ENCODE measurements at regions not wholly inside any gene's neighbourhood (a gene's known extent, or its start where the extent isn't known, plus 50 kb on each side); places are given as distances from the start of the nearest gene placed in this dataset.
"Not testable (repeated sequence)": the region's sequence is repeated elsewhere in the genome, so short reads cannot be mapped to it uniquely, and the experiment has no call there.

GRCh38 chr2:102892698-102893310 lies 131.0 kb downstream of the TMEM182 start:
- Mint-ChIP-seq H3K9me3 (peaks cover 0 to 3% (median 2%) of the 10 kb centered on the region in 3 donors), H3K27ac (no peak overlapping the region), H3K36me3 (no peaks in the 10 kb centered on the region), H3K4me3 (no peak overlapping the region), H3K27me3 (peaks cover 0 to 4% of the 10 kb centered on the region in 2 donors), H3K4me1 (no peaks in the 10 kb centered on the region)
- no peak overlapping the region for H3K27ac ChIP-seq (ENCODE audit: low read length)
- POLR2A ChIA-PET: no interaction called here
- H3K4me3 ChIP-seq (ENCODE audit: control insufficient read depth in 1 of 2, extremely low read depth in 1 of 2, low read length in 1 of 2): no peak overlapping the region
- H3K27me3 ChIP-seq (replicated peaks in 1 of 2; ENCODE audit: control insufficient read depth in 2 of 2, extremely low read depth in 1 of 2, insufficient read depth in 2 of 2, low read length in 1 of 2): no peaks in the 10 kb centered on the region
- WGBS (ENCODE audit: insufficient coverage): 35% methylated on average over 2 of the region's 10 CpGs
- CTCF ChIA-PET: no interaction called here
- DNase-seq (no peak), ATAC-seq (replicated peaks in 1 of 4) (no peak)
- no peaks in the 10 kb centered on the region for H3K9me3 ChIP-seq
- H3K36me3 ChIP-seq (ENCODE audit: control insufficient read depth in 2 of 2, extremely low read depth in 1 of 2, insufficient read depth in 1 of 2, low read length in 1 of 2): no peaks in the 10 kb centered on the region
- no peaks in the 10 kb centered on the region for H3K4me1 ChIP-seq (ENCODE audit: control insufficient read depth in 1 of 2, extremely low read depth in 1 of 2, insufficient read depth in 2 of 2, low read length in 2 of 2)

GRCh38 chr2:102893870-102894269 lies 132.0 kb downstream of the TMEM182 start:
- H3K27me3 Mint-ChIP-seq: peaks cover 0 to 4% of the 10 kb centered on the region in 2 donors
- H3K36me3 Mint-ChIP-seq: no peaks in the 10 kb centered on the region
- ATAC-seq (replicated peaks in 1 of 4) (no peak), DNase-seq (no peak)
- H3K4me1 ChIP-seq (ENCODE audit: control insufficient read depth in 1 of 2, extremely low read depth in 1 of 2, insufficient read depth in 2 of 2, low read length in 2 of 2): no peaks in the 10 kb centered on the region
- peaks cover 3 to 8% (median 4%) of the 10 kb centered on the region in 3 donors for H3K9me3 Mint-ChIP-seq
- no peak overlapping the region for H3K4me3 Mint-ChIP-seq
- H3K27ac Mint-ChIP-seq: no peak overlapping the region
- H3K27me3 ChIP-seq (replicated peaks in 1 of 2; ENCODE audit: control insufficient read depth in 2 of 2, extremely low read depth in 1 of 2, insufficient read depth in 2 of 2, low read length in 1 of 2): no peaks in the 10 kb centered on the region
- H3K36me3 ChIP-seq (ENCODE audit: control insufficient read depth in 2 of 2, extremely low read depth in 1 of 2, insufficient read depth in 1 of 2, low read length in 1 of 2): no peaks in the 10 kb centered on the region
- no peak overlapping the region for H3K4me3 ChIP-seq (ENCODE audit: control insufficient read depth in 1 of 2, extremely low read depth in 1 of 2, low read length in 1 of 2)
- POLR2A ChIA-PET: no interaction called here
- CTCF ChIA-PET: no interaction called here
- no peak overlapping the region for H3K27ac ChIP-seq (ENCODE audit: low read length)
- no peaks in the 10 kb centered on the region for H3K4me1 Mint-ChIP-seq
- 88% methylated on average over 6 of the region's 12 CpGs for WGBS (ENCODE audit: insufficient coverage)
- no peaks in the 10 kb centered on the region for H3K9me3 ChIP-seq

- no peak for ATAC-seq (replicated peaks in 1 of 4)
- Mint-ChIP-seq H3K36me3 (no peaks in the 10 kb centered on the region), H3K9me3 (peaks cover 3 to 10% (median 4%) of the 10 kb centered on the region in 3 donors), H3K27me3 (no peaks in the 10 kb centered on the region), H3K4me1 (no peaks in the 10 kb centered on the region), H3K27ac (no peak overlapping the region), H3K4me3 (no peak overlapping the region)
- Histone ChIP-seq H3K27ac (ENCODE audit: low read length) (no peak overlapping the region), H3K4me3 (ENCODE audit: control insufficient read depth in 1 of 2, extremely low read depth in 1 of 2, low read length in 1 of 2) (no peak overlapping the region), H3K9me3 (no peaks in the 10 kb centered on the region), H3K27me3 (replicated peaks in 1 of 2; ENCODE audit: control insufficient read depth in 2 of 2, extremely low read depth in 1 of 2, insufficient read depth in 2 of 2, low read length in 1 of 2) (no peaks in the 10 kb centered on the region), H3K4me1 (ENCODE audit: control insufficient read depth in 1 of 2, extremely low read depth in 1 of 2, insufficient read depth in 2 of 2, low read length in 2 of 2) (no peaks in the 10 kb centered on the region), H3K36me3 (ENCODE audit: control insufficient read depth in 2 of 2, extremely low read depth in 1 of 2, insufficient read depth in 1 of 2, low read length in 1 of 2) (no peaks in the 10 kb centered on the region)
- DNase-seq: no peak
- ChIA-PET POLR2A (no interaction called here), CTCF (no interaction called here)
- no CpG with 5 or more reads among the region's 2 CpGs for WGBS (ENCODE audit: insufficient coverage)
Observed at GRCh38 chr2:102895376-102895775, 133.5 kb downstream of the TMEM182 start.

- CTCF ChIA-PET; DNase-seq; H3K36me3 ChIP-seq (ENCODE audit: control insufficient read depth in 2 of 2, extremely low read depth in 1 of 2, insufficient read depth in 1 of 2, low read length in 1 of 2); POLR2A ChIA-PET; H3K4me3 ChIP-seq (ENCODE audit: control insufficient read depth in 1 of 2, extremely low read depth in 1 of 2, low read length in 1 of 2); H3K27ac Mint-ChIP-seq; H3K9me3 ChIP-seq; H3K4me1 ChIP-seq (ENCODE audit: control insufficient read depth in 1 of 2, extremely low read depth in 1 of 2, insufficient read depth in 2 of 2, low read length in 2 of 2); H3K27ac ChIP-seq (ENCODE audit: low read length); H3K27me3 ChIP-seq (replicated peaks in 1 of 2; ENCODE audit: control insufficient read depth in 2 of 2, extremely low read depth in 1 of 2, insufficient read depth in 2 of 2, low read length in 1 of 2); H3K4me1 Mint-ChIP-seq; ATAC-seq (replicated peaks in 1 of 4); H3K4me3 Mint-ChIP-seq; H3K36me3 Mint-ChIP-seq: not testable (repeated sequence)
- WGBS (ENCODE audit: insufficient coverage): no CpG with 5 or more reads among the region's 2 CpGs
- peaks cover 1 to 16% of the 10 kb centered on the region in 2 donors for H3K27me3 Mint-ChIP-seq
- peaks cover 0 to 16% (median 9%) of the 10 kb centered on the region in 3 donors for H3K9me3 Mint-ChIP-seq
Observed at GRCh38 chr2:102909240-102909639, 147.4 kb downstream of the TMEM182 start.

GRCh38 chr2:102910724-102911123 lies 148.9 kb downstream of the TMEM182 start:
- Mint-ChIP-seq H3K4me3 (no peak overlapping the region), H3K4me1 (no peaks in the 10 kb centered on the region), H3K36me3 (no peaks in the 10 kb centered on the region), H3K27ac (no peak overlapping the region), H3K9me3 (peaks cover 5 to 20% (median 9%) of the 10 kb centered on the region in 3 donors), H3K27me3 (peaks cover 0 to 16% of the 10 kb centered on the region in 2 donors)
- no peaks in the 10 kb centered on the region for H3K9me3 ChIP-seq
- no peak for DNase-seq
- ChIA-PET CTCF (no interaction called here), POLR2A (no interaction called here)
- no peaks in the 10 kb centered on the region for H3K4me1 ChIP-seq (ENCODE audit: control insufficient read depth in 1 of 2, extremely low read depth in 1 of 2, insufficient read depth in 2 of 2, low read length in 2 of 2)
- ATAC-seq (replicated peaks in 1 of 4): no peak
- 67% methylated on average over 3 of the region's 6 CpGs for WGBS (ENCODE audit: insufficient coverage)
- H3K27ac ChIP-seq (ENCODE audit: low read length): no peak overlapping the region
- no peaks in the 10 kb centered on the region for H3K36me3 ChIP-seq (ENCODE audit: control insufficient read depth in 2 of 2, extremely low read depth in 1 of 2, insufficient read depth in 1 of 2, low read length in 1 of 2)
- no peaks in the 10 kb centered on the region for H3K27me3 ChIP-seq (replicated peaks in 1 of 2; ENCODE audit: control insufficient read depth in 2 of 2, extremely low read depth in 1 of 2, insufficient read depth in 2 of 2, low read length in 1 of 2)
- no peak overlapping the region for H3K4me3 ChIP-seq (ENCODE audit: control insufficient read depth in 1 of 2, extremely low read depth in 1 of 2, low read length in 1 of 2)

- CTCF ChIA-PET: interaction anchor here in 1 of 2 donors (0.7 kb wide), 1 partner anchor 424 kb away, joined by 3 read pairs; no protein-coding TSS in a partner anchor
- no peaks in the 10 kb centered on the region for H3K36me3 Mint-ChIP-seq
- no peak overlapping the region for H3K27ac Mint-ChIP-seq
Observed at GRCh38 chr2:102915128-102915527, 153.3 kb downstream of the TMEM182 start.

GRCh38 chr2:102922321-102922720 lies 160.5 kb downstream of the TMEM182 start:
- no peak overlapping the region for H3K4me3 Mint-ChIP-seq
- POLR2A ChIA-PET: no interaction called here

More at GRCh38 chr2:102915128-102915527, 153.3 kb downstream of the TMEM182 start:
- Histone ChIP-seq H3K27me3 (replicated peaks in 1 of 2; ENCODE audit: control insufficient read depth in 2 of 2, extremely low read depth in 1 of 2, insufficient read depth in 2 of 2, low read length in 1 of 2) (no peaks in the 10 kb centered on the region), H3K36me3 (ENCODE audit: control insufficient read depth in 2 of 2, extremely low read depth in 1 of 2, insufficient read depth in 1 of 2, low read length in 1 of 2) (no peaks in the 10 kb centered on the region), H3K4me1 (ENCODE audit: control insufficient read depth in 1 of 2, extremely low read depth in 1 of 2, insufficient read depth in 2 of 2, low read length in 2 of 2) (no peaks in the 10 kb centered on the region), H3K27ac (ENCODE audit: low read length) (no peak overlapping the region), H3K9me3 (no peaks in the 10 kb centered on the region), H3K4me3 (ENCODE audit: control insufficient read depth in 1 of 2, extremely low read depth in 1 of 2, low read length in 1 of 2) (no peak overlapping the region)
- Mint-ChIP-seq H3K27me3 (peaks cover 0 to 3% of the 10 kb centered on the region in 2 donors), H3K4me3 (no peak overlapping the region), H3K4me1 (no peaks in the 10 kb centered on the region), H3K9me3 (peaks cover 9 to 32% (median 22%) of the 10 kb centered on the region in 3 donors)
- no peak for ATAC-seq (replicated peaks in 1 of 4)
- DNase-seq: no peak
- POLR2A ChIA-PET: no interaction called here
- WGBS (ENCODE audit: insufficient coverage): no CpG with 5 or more reads among the region's 2 CpGs

More at GRCh38 chr2:102922321-102922720, 160.5 kb downstream of the TMEM182 start:
- H3K9me3 Mint-ChIP-seq: peaks cover 0 to 9% (median 7%) of the 10 kb centered on the region in 3 donors
- H3K27me3 Mint-ChIP-seq: no peaks in the 10 kb centered on the region
- Histone ChIP-seq H3K27ac (ENCODE audit: low read length) (no peak overlapping the region), H3K36me3 (ENCODE audit: control insufficient read depth in 2 of 2, extremely low read depth in 1 of 2, insufficient read depth in 1 of 2, low read length in 1 of 2) (no peaks in the 10 kb centered on the region), H3K4me3 (ENCODE audit: control insufficient read depth in 1 of 2, extremely low read depth in 1 of 2, low read length in 1 of 2) (no peak overlapping the region), H3K9me3 (no peaks in the 10 kb centered on the region), H3K4me1 (ENCODE audit: control insufficient read depth in 1 of 2, extremely low read depth in 1 of 2, insufficient read depth in 2 of 2, low read length in 2 of 2) (no peaks in the 10 kb centered on the region), H3K27me3 (replicated peaks in 1 of 2; ENCODE audit: control insufficient read depth in 2 of 2, extremely low read depth in 1 of 2, insufficient read depth in 2 of 2, low read length in 1 of 2) (no peaks in the 10 kb centered on the region)
- H3K36me3 Mint-ChIP-seq: no peaks in the 10 kb centered on the region
- CTCF ChIA-PET: no interaction called here
- H3K4me1 Mint-ChIP-seq: no peaks in the 10 kb centered on the region
- whole genome bisulfite sequencing (ENCODE audit: insufficient coverage): no CpG with 5 or more reads among the region's 4 CpGs
- DNase-seq: no peak
- ATAC-seq (replicated peaks in 1 of 4): no peak
- H3K27ac Mint-ChIP-seq: no peak overlapping the region
